Stimulated activated naive CD4-positive, alpha-beta T cell treated with Interleukin-2 at 50 U/mL for 16 hours (primary cell): ENCODE measurements at regions not wholly inside any gene's neighbourhood (a gene's known extent, or its start where the extent isn't known, plus 50 kb on each side); places are given as distances from the start of the nearest gene placed in this dataset.
"Not testable (repeated sequence)": the region's sequence is repeated elsewhere in the genome, so short reads cannot be mapped to it uniquely, and the experiment has no call there.

Experiments
- DNase-seq: peaks from one replicate; lab custom pipeline; 2025; lab: John Stamatoyannopoulos, UW

DNA sequence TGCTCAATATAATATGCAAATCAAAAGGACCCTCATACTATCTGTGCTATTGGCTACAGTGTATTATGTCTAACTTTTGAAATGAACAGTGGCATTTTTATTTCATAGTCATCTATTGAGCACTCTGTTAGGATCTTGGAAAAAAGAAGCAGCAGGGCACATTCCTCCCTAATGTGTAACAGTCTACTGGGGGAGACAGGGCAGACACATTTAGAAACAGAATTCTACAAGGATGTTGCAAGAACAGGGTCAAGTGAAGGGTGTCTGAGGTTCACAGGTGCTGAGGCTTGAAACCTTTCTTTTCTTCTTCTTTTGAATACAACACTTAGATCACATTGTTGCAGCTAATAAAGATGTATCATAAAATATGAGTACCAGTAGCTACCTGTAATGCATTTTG lies 129.7 kb upstream of the SLC4A4 start:
- DNase-seq, result no peak

DNA sequence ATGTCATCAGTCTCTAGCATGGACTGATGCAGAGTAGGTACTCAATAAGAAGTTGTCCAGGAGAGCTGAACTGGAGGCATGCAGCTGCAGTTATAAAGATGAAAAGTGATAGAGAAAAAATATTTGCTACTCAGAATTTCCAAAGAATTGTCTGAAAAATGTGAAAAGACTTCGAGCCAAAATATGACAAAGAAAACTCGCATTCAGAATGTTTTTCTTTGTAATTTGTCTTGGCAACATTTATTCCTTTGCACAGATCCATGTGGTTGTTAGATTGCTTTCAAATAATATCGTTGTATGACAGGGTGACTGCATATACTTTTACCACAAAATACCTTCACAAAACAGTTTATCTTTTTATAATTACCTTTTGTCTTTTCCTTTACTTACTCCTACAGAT lies 128.0 kb upstream of the SLC4A4 start:
- DNase-seq, result no peak

DNA sequence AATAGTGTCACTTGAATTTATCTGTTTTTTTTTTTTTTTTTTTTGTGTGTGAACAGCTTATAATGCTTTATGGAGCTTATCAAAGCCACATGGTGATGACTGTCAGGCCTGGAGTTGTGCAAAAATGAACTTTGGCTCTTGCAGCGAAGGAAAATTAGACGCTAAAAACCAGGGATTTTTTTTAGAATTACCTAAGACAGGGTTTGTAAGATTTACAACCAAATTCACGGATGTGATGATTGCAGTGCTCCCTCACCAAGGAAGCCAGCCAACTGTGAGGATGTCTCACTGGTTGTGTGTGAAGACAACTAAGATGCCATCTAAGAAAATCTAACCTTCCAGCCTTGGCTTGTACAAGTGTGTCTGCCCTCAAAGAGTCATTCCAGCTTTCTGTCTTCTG lies 127.1 kb upstream of the SLC4A4 start:
- no peak for DNase-seq

DNA sequence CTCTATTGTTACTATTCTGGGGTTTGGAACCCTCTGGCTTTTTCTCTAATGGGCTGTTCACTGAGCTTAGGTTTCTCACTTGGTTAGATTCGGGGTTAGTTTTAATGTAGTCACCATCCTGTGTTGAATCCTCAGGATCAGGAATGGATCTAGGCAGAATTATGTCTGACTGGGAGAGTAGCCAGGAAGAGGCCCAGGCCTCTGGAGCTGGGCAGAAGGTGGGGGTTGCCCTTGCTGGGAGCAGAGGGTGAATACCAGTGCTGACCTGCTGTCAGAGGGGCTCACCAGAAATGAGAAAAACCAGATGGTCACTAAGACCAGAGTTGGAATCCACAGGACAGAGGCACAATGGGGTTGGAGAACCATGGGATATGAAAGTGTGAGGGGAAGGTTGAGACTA lies 126.6 kb upstream of the SLC4A4 start:
- no peak for DNase-seq

DNA sequence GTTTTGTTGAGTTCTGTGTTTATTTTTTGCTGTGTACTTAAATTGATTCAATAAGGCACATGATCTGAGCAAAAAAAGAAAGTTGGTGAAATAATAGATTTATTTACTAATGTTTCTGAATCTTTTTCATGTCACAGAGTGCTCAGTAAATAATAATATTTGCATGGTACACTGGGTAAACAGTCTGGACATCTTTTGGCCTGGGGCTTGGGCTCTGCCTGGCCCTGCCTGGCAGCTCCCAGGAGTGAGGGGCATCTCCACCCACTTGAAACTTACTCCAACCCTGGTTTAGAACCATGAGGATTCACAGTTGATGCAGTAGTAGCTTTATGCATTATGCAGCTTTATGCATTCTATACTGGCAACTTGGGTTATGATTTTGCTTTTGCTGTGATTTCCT lies 124.2 kb upstream of the SLC4A4 start:
- no peak for DNase-seq

DNA sequence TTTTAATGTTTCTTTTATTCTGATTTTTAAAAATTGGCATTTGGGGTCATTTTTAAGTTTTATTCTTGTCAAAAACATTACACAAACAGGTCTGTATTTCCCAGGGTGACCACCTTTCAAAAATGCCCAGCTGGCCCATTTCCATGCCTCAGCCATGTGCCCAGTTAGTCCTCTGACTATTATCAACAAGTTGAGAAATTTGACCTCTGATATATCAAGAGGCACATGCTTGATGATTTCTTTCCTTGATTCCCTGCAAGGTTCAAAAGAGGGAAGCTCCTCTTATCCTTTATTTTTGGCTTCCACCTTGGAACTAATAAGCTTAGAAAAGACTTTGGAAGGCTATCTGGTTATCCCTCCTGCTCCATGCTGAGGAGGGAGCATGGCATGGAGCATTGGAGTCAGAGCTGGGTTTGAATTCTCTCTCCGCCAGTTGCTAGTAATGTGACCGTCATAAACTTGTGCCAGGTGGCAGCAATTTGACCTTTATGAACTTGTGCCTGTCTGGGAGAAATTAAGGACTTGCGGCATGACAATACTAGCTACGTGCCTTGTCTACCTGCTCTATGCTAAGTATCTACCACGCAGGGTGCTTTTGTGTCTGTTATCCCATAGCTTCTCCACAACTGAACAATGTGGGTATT lies 122.4 kb upstream of the SLC4A4 start:
- no peak for DNase-seq

DNA sequence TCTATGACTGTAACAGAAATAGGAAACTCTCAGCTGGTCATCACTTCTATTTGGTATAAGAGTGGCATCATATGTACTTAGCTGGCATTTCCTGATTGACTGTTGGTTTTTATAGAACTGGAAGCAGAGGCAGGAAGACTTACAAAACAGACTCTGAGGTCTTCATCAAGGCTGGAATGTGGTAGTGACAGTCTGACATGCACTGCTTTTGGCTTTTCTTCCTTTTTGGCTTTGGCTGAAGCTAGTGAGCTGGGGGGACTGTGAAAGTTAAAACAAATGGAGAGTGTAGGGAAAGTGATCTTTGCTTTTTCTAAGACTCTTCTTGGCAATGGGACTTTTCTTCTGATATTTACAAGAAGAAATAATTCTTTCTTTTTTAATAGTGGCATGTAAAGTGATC lies 121.1 kb upstream of the SLC4A4 start:
- DNase-seq, result no peak

DNA sequence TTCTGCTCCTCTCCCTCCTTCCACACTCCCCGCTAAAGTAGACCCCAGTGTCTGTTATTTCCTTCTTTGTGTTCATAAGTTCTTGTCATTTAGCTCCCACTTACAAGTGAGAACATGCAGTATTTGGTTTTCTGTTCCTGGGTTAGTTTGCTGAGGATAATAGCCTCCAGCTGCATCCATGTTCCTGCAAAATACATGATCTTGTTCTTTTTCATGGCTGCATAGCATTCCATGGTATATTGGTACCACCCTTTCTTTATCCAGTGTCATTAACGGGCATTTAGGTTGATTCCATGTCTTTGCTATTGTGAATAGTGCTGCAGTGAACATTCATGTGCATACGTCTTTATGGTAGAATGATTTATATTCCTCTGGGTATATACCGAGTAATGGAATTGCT lies 118.0 kb upstream of the SLC4A4 start:
- not testable (repeated sequence) for DNase-seq

DNA sequence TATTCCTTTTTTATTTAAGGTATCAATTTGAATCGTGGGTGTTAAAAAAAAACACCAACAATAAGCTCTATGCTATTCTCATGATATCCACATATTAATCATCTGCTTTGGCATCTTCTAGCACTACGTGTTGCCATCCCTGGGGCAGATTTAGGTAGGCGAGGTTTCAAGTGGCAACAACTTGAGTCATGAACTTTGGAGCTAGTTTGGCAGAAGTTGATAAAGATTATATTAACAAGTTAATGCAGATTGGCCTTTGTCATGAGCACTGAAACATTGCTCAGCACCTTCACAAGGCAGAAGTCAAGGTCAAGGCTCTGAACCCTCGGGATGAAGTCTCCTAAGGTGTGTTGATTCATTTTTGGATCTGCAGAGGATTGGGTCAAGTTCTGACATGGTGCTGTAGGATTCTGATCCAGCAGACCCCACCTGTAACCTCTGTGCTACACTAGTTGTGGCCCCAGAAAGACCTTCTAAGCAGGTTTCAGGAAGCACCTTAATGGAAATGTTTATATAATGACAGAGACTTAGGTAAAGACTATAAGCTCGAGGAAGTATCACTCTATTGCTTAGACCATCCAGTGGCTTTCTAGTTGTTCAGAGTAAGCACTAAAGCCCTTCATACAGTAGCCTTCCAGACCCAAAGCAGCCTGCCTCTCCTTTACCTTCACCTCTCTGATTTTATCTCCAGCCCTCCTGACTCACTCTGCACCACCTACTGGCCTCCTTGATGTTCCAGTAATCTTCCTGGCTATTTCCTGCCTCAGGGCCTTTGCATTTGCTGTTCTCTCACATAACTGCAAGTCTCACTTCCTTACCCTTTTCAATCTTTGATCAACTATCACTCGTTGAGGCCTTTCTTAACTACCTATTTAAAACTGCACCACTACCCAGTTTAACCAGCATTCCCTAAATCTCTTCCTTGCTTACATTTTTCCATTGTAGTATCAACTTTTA lies 117.0 kb upstream of the SLC4A4 start:
- no peak for DNase-seq

DNA sequence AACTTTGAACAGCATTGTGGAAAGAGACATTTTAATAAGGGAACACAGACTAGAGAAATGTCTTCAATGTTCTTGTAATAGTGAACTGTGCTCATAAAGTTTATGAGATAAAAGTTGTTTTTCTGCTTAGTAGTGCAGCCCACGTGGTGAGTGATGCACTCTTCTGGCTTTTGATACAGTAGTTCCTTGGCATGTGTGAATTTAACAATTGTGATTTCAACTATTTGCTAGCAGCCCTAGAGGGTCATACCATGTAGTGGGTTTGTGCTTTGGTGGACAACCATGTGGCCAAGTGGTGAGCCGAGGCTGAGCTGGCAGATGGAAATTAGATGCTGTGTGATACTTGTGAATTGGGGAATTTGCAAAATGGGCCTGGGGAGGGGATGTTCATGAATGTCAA lies 116.2 kb upstream of the SLC4A4 start:
- no peak for DNase-seq

DNA sequence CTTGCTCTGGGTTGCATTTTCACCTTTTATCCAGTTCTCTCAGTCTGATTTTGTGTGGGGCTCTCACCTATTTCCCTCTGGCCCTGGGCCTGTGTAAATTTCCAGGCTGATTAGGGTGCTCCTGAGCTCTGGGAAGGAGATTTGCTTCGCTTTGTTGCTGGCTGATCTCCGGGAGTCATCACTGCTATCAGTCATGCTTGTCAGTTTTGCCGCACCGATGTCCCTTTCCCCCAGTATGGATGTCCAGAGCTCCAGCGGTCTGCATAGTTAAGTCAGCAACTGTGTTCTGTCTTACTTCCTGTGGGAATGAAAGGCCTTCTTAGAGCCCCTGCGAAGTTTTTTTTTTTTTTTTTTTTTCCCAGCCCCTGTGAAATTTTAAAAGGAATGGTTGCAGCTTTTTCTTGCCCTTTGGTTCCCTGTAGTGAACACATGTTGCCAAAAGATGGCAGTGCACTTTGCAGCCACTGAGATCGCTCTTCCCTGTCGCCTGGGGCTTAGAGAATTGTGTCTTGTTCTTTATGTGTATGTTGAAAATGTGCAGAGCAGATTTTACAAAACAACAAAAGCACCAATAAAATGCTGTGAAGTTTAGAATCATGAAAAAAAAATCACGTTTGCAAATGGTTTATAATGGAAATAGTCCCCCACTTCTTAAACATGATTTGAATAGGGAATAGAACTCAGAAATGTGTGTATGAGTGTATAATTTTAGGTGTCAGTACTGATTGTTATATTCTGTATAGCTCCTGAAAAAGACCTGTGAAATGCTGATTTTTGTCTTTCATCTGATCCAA lies 109.1 kb upstream of the SLC4A4 start:
- DNase-seq, result no peak

DNA sequence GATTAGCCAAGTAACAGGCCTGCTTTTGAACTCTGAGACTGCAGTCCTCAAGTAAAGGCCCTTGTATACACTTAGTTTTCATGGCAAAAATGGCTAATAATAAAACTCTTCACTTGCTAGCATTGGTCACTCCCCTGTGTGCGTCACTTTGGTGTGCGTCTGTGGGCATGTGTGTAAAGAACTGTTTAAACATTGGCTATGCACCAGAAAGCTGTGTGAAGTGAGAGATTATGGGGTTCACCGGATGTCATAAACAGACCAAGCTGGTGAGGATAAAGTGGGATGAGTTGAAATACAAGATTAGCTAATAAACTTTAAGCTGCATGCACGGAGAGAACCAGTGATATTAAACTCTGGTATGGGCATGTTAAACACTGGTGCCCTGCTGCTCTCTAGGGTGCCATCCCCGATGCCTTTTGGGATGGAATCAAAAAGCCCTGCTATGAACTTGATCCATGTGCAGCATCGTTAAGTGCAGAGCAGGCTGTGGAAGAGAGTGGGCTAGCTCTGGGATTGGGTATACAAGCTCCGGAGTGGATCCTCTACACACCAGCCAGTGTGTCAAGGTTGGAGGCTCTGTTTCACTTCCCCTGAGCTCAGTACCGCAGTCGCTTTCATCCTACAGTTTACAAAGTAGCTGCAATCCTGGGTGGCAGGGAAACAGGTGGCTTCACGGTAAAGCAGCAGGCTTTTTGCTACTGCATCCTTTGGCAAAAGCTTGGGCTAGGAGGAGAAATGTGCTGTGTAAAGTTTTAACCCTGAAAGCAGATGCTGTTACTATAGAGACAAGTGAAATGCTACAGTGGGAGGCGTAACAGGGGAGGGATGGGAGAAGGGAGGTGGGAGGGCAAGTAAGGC lies 108.3 kb upstream of the SLC4A4 start:
- no peak for DNase-seq

DNA sequence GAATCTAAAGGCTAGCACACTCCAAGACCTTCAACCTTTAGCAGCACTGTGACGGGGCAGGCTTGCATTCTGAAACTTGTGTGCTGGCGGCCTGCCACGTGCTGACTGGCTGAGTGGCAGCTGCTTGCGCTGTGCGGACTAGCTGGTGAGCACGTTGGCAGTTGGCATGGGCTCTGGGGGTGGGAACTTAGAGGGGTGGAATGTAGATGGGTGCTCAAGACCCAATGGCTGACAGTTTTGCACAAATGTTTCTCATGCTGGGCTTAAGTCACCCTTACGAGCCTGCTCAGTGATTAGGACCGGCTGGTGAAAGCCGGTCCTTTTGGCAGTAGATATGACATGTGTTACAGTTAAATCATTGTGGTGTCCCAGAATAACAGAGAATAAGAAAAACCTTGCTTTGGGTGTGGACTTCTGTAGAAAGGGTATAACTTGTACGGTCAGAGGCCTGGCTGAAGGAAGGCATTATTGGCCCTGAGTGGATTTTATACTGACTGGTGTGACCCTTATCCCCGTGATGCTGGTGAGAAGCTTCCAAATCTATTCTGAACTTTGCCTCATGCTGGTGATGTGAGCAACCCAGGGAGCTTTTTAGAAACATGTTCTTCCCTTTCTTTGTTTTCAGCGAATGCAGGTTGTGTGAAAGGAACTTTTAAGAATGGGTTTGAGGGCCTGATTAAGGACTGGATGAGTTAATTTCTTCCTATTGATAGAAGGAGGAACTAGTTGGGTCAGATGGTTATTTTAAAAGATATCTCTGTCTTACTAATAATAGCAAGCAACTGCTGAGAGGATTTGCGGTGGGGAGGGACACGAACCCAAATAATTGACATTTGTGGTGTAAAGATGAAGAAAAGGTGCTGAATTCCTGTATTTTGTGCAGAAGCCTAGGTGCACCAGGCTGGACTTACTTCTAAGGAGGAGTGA lies 107.4 kb upstream of the SLC4A4 start:
- no peak for DNase-seq

DNA sequence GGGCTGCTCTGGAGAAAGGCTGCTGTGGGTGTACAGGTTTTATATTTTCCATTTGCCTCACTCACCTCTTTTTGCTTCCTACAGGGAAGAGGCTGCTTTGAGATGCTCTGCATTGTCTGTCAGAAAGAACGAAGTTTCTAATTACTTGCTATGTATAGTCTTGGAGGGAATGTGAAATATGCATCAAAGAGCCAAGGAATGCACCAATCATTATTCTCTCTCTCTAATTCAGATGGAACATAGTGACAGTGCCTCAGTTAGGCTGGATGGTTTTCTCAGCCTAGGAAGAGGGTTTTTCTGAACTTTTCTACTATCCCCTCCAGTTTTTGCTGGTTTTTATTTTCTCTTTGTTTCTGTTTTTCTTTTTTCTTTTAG lies 106.8 kb upstream of the SLC4A4 start:
- DNase-seq, result no peak

DNA sequence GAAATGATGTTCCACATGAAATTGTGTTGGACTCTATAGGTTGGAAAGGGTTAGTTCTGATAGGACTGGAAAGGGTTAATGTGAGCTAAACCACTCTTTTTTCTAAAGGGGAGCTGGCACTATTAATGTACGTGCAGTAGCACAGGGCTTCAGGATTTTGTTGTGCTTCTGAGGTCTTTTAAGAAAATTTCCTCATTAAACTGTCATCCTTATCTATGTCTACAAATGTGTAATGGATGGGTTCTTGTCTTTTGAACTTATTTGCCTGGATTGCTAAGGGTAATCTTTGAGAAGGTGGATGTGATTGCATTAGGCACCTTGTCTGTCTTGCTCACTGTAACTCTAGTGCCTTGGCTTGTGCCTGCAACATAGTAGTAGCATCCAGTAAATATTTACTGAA lies 106.0 kb upstream of the SLC4A4 start:
- no peak for DNase-seq

DNA sequence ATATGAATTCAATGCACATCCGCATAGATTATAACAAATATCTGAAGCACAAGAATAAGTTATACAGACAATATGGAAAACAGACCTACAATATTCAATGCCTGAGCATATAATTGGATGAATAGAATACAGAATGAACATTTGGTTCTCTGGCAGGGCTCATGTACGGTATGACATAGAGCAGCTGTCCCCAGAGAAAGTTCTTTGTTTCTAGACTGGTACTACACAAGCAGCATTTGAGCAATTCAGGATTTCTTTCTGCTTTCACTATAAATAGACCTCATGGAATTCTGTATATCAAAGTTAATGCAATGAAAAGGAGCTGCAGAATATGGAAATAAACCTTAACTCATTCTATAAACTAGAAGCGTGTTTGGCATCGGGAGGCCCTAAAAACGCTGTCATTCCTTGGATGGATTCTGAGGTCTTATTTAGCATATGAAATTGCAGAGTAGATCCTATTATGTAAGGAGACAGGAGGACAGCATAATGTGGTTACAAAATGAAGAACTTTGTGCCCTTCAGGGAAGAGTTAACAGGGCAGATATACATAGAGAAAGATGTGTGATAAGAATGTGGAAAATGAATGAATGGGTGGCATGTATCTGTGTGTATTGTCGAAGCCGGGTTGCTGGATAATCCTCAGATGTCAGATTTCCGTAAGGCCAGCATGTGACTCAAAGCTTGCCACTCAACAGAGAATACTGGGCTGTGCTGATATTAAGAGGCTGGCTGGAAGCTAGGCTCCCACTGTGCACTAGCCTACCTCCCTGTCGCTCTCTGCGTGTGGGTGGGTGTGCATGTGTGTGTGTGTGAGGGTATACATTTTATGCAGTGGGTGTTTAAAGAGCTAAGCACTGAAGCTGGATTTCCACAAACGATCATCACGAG lies 103.3 kb upstream of the SLC4A4 start:
- DNase-seq, result no peak

DNA sequence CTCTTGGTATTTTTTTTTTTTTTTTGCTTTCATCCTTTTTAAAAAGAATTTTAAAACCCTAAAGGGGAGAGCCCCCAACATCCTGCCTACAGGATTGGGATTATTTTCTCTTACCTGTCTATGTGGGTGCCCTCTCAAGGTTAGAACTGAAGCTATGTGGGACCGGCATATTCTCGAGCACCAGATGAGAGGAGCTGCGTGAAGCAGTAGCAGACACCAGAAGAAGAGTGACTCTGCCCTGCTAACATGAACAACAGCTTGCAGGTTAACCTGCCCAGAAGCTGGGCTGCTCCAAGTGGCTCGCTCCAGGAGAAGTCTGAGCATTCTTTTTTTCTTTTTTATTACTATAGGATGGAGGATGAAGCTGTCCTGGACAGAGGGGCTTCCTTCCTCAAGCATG lies 102.6 kb upstream of the SLC4A4 start:
- no peak for DNase-seq

DNA sequence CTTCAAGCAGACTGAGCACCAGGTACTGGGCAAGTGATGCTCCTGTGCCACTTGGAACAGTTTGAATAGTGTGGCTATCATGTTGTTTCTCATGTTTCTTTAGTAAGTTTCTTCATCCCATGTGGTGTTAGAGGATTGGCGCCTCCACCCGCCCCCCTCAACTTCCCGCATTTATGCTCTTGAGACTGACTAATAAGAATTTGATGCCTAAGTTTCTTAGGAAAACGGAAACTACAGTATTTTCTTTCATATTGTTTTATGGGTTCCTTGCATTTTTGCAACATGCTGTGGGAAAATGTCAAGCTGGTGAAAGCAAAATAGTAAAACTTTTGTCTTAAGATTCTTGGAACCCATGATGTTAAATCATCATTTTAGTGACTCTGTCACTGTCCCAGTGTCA lies 101.2 kb upstream of the SLC4A4 start:
- no peak for DNase-seq

DNA sequence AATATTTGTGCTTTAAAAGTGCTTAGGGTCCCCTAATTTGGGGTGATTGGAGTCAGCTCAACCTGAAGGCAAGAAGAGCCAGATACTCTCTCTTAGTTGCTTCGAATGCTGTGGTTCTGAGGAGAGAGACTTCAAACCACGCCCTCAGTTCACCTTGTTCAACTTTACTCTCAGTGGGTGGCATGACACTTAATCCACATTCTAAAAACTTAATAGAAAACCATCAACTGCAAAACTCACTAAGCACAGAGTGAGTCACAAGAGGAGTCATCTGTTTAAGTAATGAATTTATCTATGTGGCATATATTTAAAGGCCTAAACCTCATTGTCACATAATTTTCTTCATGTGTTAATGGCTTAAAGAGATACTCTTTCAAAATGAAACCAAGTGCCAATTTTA lies 99.5 kb upstream of the SLC4A4 start:
- DNase-seq, result no peak

DNA sequence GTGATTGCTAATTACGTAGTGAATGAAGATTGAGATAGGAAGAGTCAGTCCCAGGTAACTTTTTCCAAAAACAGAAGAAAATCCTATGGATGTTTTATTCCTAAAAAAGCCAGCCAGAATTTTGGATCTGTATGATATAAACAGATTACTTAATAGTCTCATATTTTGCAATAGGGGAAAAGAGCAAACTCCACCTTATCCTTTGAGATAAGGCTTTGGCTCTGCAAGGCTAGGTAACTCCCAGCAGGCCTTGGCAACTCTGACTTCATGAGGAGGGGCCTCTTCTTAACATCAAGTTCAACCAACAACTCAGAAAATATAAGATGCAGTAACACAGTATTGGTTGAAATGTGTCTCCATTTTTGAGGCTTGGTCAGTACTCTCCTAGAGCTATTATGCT lies 98.7 kb upstream of the SLC4A4 start:
- no peak for DNase-seq
